Endothelial cell of umbilical vein (primary cell): ENCODE measurements at regions not wholly inside any gene's neighbourhood (a gene's known extent, or its start where the extent isn't known, plus 50 kb on each side); places are given as distances from the start of the nearest gene placed in this dataset.

Experiments
- BruUV-seq: library from RNA; stranded (reverse); fragments of 400-500 nt; replicated peaks from 2 replicates; lab custom pipeline; 2021; lab: Mats Ljungman, UMichigan
- CTCF ChIA-PET: fragments of 300-600, 350-600 bp; sonication (Branson Sonifier 250); formaldehyde crosslinking; loops from one replicate; lab custom pipeline; 2021; ENCODE audit warnings: antibody characterized with exemption, inconsistent platforms; lab: Charles Lee
- POLR2A ChIA-PET: fragments of 300-600, 350-600 bp; sonication (Branson Sonifier 250); formaldehyde crosslinking; loops from one replicate; lab custom pipeline; 2021; ENCODE audit warnings: antibody characterized with exemption, inconsistent platforms; lab: Charles Lee
- DNase-seq: peaks from one replicate; pipeline ENCODE4 v3.0.0-alpha.2; 2011; ENCODE audit warnings: low read depth, low spot score
- FAIRE-seq: peaks from 2 replicates; lab custom pipeline; 2011; peaks lifted over from hg19 to GRCh38; lab: Jason Lieb, UNC
- H2AFZ ChIP-seq: 2 replicates; pipeline ENCODE4 v1.6.0; 2012; ENCODE audit warnings: low read depth, low read length, control low read depth, inconsistent platforms
- H3K27ac ChIP-seq: 2 replicates; pipeline ENCODE4 v1.5.1; 2011; ENCODE audit warnings: low read depth, mild to moderate bottlenecking, control low read depth, low read length, moderate library complexity; ENCODE audit not compliant: insufficient read depth
- H3K27me3 ChIP-seq, 2 experiments: 2 replicates each; pipeline versions ENCODE4 v1.6.0 to v1.6.1; 2011; ENCODE audit warnings: low read length in 2 of 2, mixed read lengths in 1 of 2; ENCODE audit not compliant: control insufficient read depth in 2 of 2, insufficient read depth in 2 of 2
- H3K36me3 ChIP-seq, 2 experiments: 2 replicates in 1 of 2; 3 replicates in 1 of 2; pipeline ENCODE4 v1.5.1; 2011; ENCODE audit warnings: low read length in 2 of 2, mild to moderate bottlenecking in 1 of 2, moderate library complexity in 1 of 2; ENCODE audit not compliant: control insufficient read depth in 2 of 2, insufficient read depth in 2 of 2; ENCODE audit errors: extremely low read depth in 1 of 2
- H3K4me1 ChIP-seq: 3 replicates; pipeline ENCODE4 v1.5.1; 2011; ENCODE audit warnings: mild to moderate bottlenecking, low read length; ENCODE audit not compliant: control insufficient read depth, insufficient read depth; ENCODE audit errors: extremely low read depth
- H3K4me2 ChIP-seq: 2 replicates; pipeline ENCODE4 v1.6.1; 2011; ENCODE audit warnings: low read length, control low read depth, mixed read lengths; ENCODE audit not compliant: insufficient read depth
- H3K4me3 ChIP-seq, 3 experiments: fragments of 200-600 bp in 1 of 3; sonication (generic), shearing (Covaris generic) in 1 of 3; replicated peaks in 1 of 3; 2 replicates each; pipeline ENCODE4 v1.5.1; 2011 to 2016; ENCODE audit warnings: control low read depth in 3 of 3, low read length in 3 of 3, mild to moderate bottlenecking in 2 of 3, inconsistent platforms in 1 of 3, low read depth in 1 of 3, moderate library complexity in 1 of 3; ENCODE audit not compliant: insufficient read depth in 1 of 3
- H3K79me2 ChIP-seq: 2 replicates; pipeline ENCODE4 v1.6.0; 2012; ENCODE audit warnings: low read length, inconsistent platforms; ENCODE audit not compliant: control insufficient read depth, insufficient read depth
- H3K9ac ChIP-seq: replicated peaks from 2 replicates; pipeline ENCODE3; 2011; ENCODE audit warnings: low read length, control low read depth; ENCODE audit not compliant: insufficient read depth; ENCODE audit errors: extremely low read depth
- H3K9me1 ChIP-seq: replicated peaks from 3 replicates; pipeline ENCODE4 v1.6.0; 2011; ENCODE audit warnings: mild to moderate bottlenecking, low read length; ENCODE audit not compliant: control insufficient read depth, insufficient read depth; ENCODE audit errors: extremely low read depth
- H3K9me3 ChIP-seq: replicated peaks from 2 replicates; pipeline ENCODE4 v1.5.1; 2012; ENCODE audit warnings: low read length, inconsistent platforms; ENCODE audit not compliant: control insufficient read depth, insufficient read depth
- H4K20me1 ChIP-seq: replicated peaks from 2 replicates; pipeline ENCODE3; 2011; ENCODE audit warnings: mild to moderate bottlenecking, low read length; ENCODE audit not compliant: control insufficient read depth, insufficient read depth; ENCODE audit errors: extremely low read depth
- CTCF ChIP-seq, 2 donors: IDR thresholded peaks; 1 replicate in 1 of 2; 2 replicates in 1 of 2; pipeline ENCODE4 v1.5.1; 2011; ENCODE audit warnings: low read length in 2 of 2, mild to moderate bottlenecking in 2 of 2, moderate library complexity in 2 of 2, control low read depth in 1 of 2, inconsistent platforms in 1 of 2, low read depth in 1 of 2; ENCODE audit not compliant: insufficient read depth in 1 of 2; ENCODE audit errors: extremely low read depth in 1 of 2
- EZH2 ChIP-seq: IDR thresholded peaks from 2 replicates; pipeline ENCODE4 v1.6.1; 2012; ENCODE audit warnings: borderline replicate concordance, low read depth, mild to moderate bottlenecking, moderate library complexity, low read length, inconsistent platforms; ENCODE audit not compliant: severe bottlenecking
- FOS ChIP-seq: IDR thresholded peaks from 2 replicates; pipeline ENCODE4 v1.6.1; 2011; ENCODE audit warnings: mild to moderate bottlenecking, low read length, moderate library complexity, borderline replicate concordance; ENCODE audit not compliant: insufficient read depth
- GATA2 ChIP-seq: IDR thresholded peaks from 2 replicates; pipeline ENCODE4 v1.7.0; 2011; ENCODE audit warnings: low read depth, mild to moderate bottlenecking, moderate library complexity, mixed read lengths, low read length; ENCODE audit not compliant: insufficient read length, insufficient read depth
- JUN ChIP-seq: IDR thresholded peaks from 2 replicates; pipeline ENCODE4 v1.6.1; 2011; ENCODE audit warnings: borderline replicate concordance, low read depth; ENCODE audit not compliant: insufficient read length, insufficient read depth
- MAX ChIP-seq: IDR thresholded peaks from 2 replicates; pipeline ENCODE4 v1.6.1; 2011; ENCODE audit not compliant: insufficient read depth, insufficient read length
- MYC ChIP-seq: IDR thresholded peaks from one replicate; pipeline ENCODE4 v1.6.1; 2011; ENCODE audit warnings: mild to moderate bottlenecking, low read depth, low read length
- POLR2A ChIP-seq: IDR thresholded peaks from 2 replicates; pipeline ENCODE4 v1.6.1; 2012; ENCODE audit warnings: low read depth, mild to moderate bottlenecking, control low read depth, low read length
- dilution Hi-C: fragments of 300-500 bp; cut with MboI; formaldehyde crosslinking; loops from one replicate; pipeline ENCODE4 v1.15.0; 2019; ENCODE audit warnings: low sequenced_read_pairs; ENCODE audit not compliant: extremely low pct_ligation_motif_present
- intact Hi-C: fragments of 100-400 bp; cut with micrococcal nuclease; formaldehyde crosslinking; loops from one replicate; pipeline ENCODE4 v1.10.0; 2022

GRCh38 chr1:8109216-8109615, 83.1 kb upstream of the ERRFI1 start:
- dilution Hi-C loops, result no loop called here
- no TSS peak for BruUV-seq
- Histone ChIP-seq H3K9me3 (no peaks in the 10 kb centered on the region), H3K27me3 (no peaks in the 10 kb centered on the region), H2AFZ (no peak overlapping the region), H3K27ac (no peak overlapping the region), H4K20me1 (no peaks in the 10 kb centered on the region), H3K9ac (no peak overlapping the region), H3K4me1 (peaks cover 2% of the 10 kb centered on the region), H3K36me3 (no peaks in the 10 kb centered on the region), H3K9me1 (no peaks in the 10 kb centered on the region), H3K4me2 (no peak overlapping the region), H3K79me2 (no peaks in the 10 kb centered on the region), H3K4me3 (no peak overlapping the region)
- FAIRE-seq, result no peak
- TF ChIP-seq FOS, result no peak
- no peak for TF ChIP-seq EZH2
- TF ChIP-seq POLR2A, result no peak
- no peak for TF ChIP-seq GATA2
- no peak for TF ChIP-seq MYC
- TF ChIP-seq MAX, result no peak
- no peak for TF ChIP-seq CTCF (IDR thresholded peaks at IDR 0.05; ENCODE audit: extremely low read depth in 1 of 2, insufficient read depth in 1 of 2, low read depth in 1 of 2, low read length in 2 of 2)
- no peak for TF ChIP-seq JUN
- no peak for DNase-seq
- intact Hi-C loops, result no loop called here
- ChIA-PET CTCF (interaction anchor here (1.6 kb wide), 1 partner anchor 205 kb away, joined by 4 read pairs; no protein-coding TSS in a partner anchor), POLR2A (no interaction called here)
